MM.1S (cell line): ENCODE measurements at regions not wholly inside any gene's neighbourhood (a gene's known extent, or its start where the extent isn't known, plus 50 kb on each side); places are given as distances from the start of the nearest gene placed in this dataset.

Experiments
- DNase-seq: peaks from one replicate; pipeline ENCODE4 v3.0.0-alpha.2; 2015
- H2AFZ ChIP-seq: fragments of 300-600 bp; sonication (generic); 2 replicates; pipeline ENCODE4 v1.6.0; 2016; ENCODE audit warnings: antibody characterized with exemption, low read length
- H3F3A ChIP-seq: fragments of 300-600 bp; sonication (generic); 2 replicates; pipeline ENCODE4 v1.6.1; 2016; ENCODE audit warnings: mild to moderate bottlenecking, antibody characterized with exemption, low read length, moderate library complexity, mixed read lengths; ENCODE audit not compliant: insufficient read depth
- H3K27ac ChIP-seq: fragments of 300-600 bp; sonication (generic); 2 replicates; pipeline ENCODE4 v1.5.1; 2016; ENCODE audit warnings: mild to moderate bottlenecking, low read length
- H3K27me3 ChIP-seq: fragments of 300-600 bp; sonication (generic); replicated peaks from 2 replicates; pipeline ENCODE4 v1.6.0; 2016; ENCODE audit warnings: low read length; ENCODE audit not compliant: insufficient read depth
- H3K36me3 ChIP-seq: fragments of 300-600 bp; sonication (generic); replicated peaks from 2 replicates; pipeline ENCODE4 v1.6.1; 2016; ENCODE audit warnings: mild to moderate bottlenecking, low read length, mixed read lengths; ENCODE audit not compliant: insufficient read depth
- H3K4me1 ChIP-seq: fragments of 300-600 bp; sonication (generic); 2 replicates; pipeline ENCODE4 v1.6.1; 2016; ENCODE audit warnings: low read length, mixed read lengths
- H3K4me2 ChIP-seq: fragments of 300-600 bp; sonication (generic); 2 replicates; pipeline ENCODE4 v1.6.0; 2016; ENCODE audit warnings: low read depth, low read length
- H3K4me3 ChIP-seq: fragments of 300-600 bp; sonication (generic); 2 replicates; pipeline ENCODE4 v1.5.1; 2016; ENCODE audit warnings: low read length, mixed read lengths
- H3K79me2 ChIP-seq: fragments of 300-600 bp; sonication (generic); 2 replicates; pipeline ENCODE4 v1.6.1; 2016; ENCODE audit warnings: mixed run types, low read length, mixed read lengths
- H3K9ac ChIP-seq: fragments of 300-600 bp; sonication (generic); 2 replicates; pipeline ENCODE4 v1.6.1; 2016; ENCODE audit warnings: low read length, mixed read lengths
- H3K9me2 ChIP-seq: fragments of 300-600 bp; sonication (generic); replicated peaks from 2 replicates; pipeline ENCODE4 v1.6.1; 2016; ENCODE audit warnings: mild to moderate bottlenecking, low read length, mixed read lengths; ENCODE audit not compliant: insufficient read depth
- H3K9me3 ChIP-seq: fragments of 300-600 bp; sonication (generic); replicated peaks from 2 replicates; pipeline ENCODE4 v1.6.1; 2016; ENCODE audit warnings: mild to moderate bottlenecking, low read length, mixed read lengths; ENCODE audit not compliant: insufficient read depth
- H4K20me1 ChIP-seq: fragments of 300-600 bp; sonication (generic); 2 replicates; pipeline ENCODE4 v1.6.1; 2016; ENCODE audit warnings: mild to moderate bottlenecking, low read length, moderate library complexity, mixed read lengths; ENCODE audit not compliant: insufficient read depth
- CTCF ChIP-seq: fragments of 300-600 bp; sonication (generic); IDR thresholded peaks from 2 replicates; pipeline ENCODE4 v1.5.1; 2016; ENCODE audit warnings: antibody characterized with exemption, low read length, mixed read lengths
- EZH2 ChIP-seq: fragments of 300-600 bp; sonication (generic); optimal IDR thresholded peaks from 2 replicates; pipeline ENCODE3; 2017; ENCODE audit warnings: low read depth, mild to moderate bottlenecking, antibody characterized with exemption, low read length, mixed read lengths
- EZH2phosphoT487 ChIP-seq: fragments of 300-600 bp; sonication (generic); IDR thresholded peaks from 2 replicates; pipeline ENCODE4 v1.6.1; 2018; ENCODE audit warnings: antibody characterized with exemption, low read length

- no peak for DNase-seq
Measured at GRCh38 chr5:104967806-104968410, 1405.3 kb upstream of the NUDT12 start.

GRCh38 chr5:104965006-104965405, 1402.4 kb upstream of the NUDT12 start:
- no peaks in the 10 kb centered on the region for H3K79me2 ChIP-seq
- H2AFZ ChIP-seq = no peak overlapping the region
- H3K9me3 ChIP-seq = no peaks in the 10 kb centered on the region
- no peaks in the 10 kb centered on the region for H3K9me2 ChIP-seq
- no peak overlapping the region for H3K4me3 ChIP-seq
- H3K36me3 ChIP-seq = no peaks in the 10 kb centered on the region
- H3K27me3 ChIP-seq = no peaks in the 10 kb centered on the region
- no peak overlapping the region for H3K27ac ChIP-seq
- no peaks in the 10 kb centered on the region for H4K20me1 ChIP-seq
- TF ChIP-seq CTCF (no peak), EZH2phosphoT487 (no peak), EZH2 (no peak)
- DNase-seq = no peak
- H3K4me1 ChIP-seq = no peaks in the 10 kb centered on the region
- no peak overlapping the region for H3K9ac ChIP-seq
- no peaks in the 10 kb centered on the region for H3F3A ChIP-seq
- H3K4me2 ChIP-seq = no peak overlapping the region

More at GRCh38 chr5:104967806-104968410, 1405.3 kb upstream of the NUDT12 start:
- H3K4me2 ChIP-seq = no peak overlapping the region
- H3F3A ChIP-seq = no peaks in the 10 kb centered on the region
- no peak for TF ChIP-seq CTCF
- no peak for TF ChIP-seq EZH2
- no peak for TF ChIP-seq EZH2phosphoT487
- H3K79me2 ChIP-seq = no peaks in the 10 kb centered on the region
- H3K27me3 ChIP-seq = no peaks in the 10 kb centered on the region
- no peaks in the 10 kb centered on the region for H3K4me1 ChIP-seq
- H3K9ac ChIP-seq = no peak overlapping the region
- no peaks in the 10 kb centered on the region for H3K9me3 ChIP-seq
- H4K20me1 ChIP-seq = no peaks in the 10 kb centered on the region
- no peak overlapping the region for H2AFZ ChIP-seq
- no peaks in the 10 kb centered on the region for H3K36me3 ChIP-seq
- H3K9me2 ChIP-seq = no peaks in the 10 kb centered on the region
- H3K4me3 ChIP-seq = no peak overlapping the region
- H3K27ac ChIP-seq = no peak overlapping the region

GRCh38 chr5:104955479-104955878, 1392.9 kb upstream of the NUDT12 start:
- Histone ChIP-seq H3K27ac (no peak overlapping the region), H3K27me3 (no peaks in the 10 kb centered on the region), H3K9me3 (no peaks in the 10 kb centered on the region), H3K4me2 (no peak overlapping the region), H3K4me3 (no peak overlapping the region), H2AFZ (no peak overlapping the region), H4K20me1 (no peaks in the 10 kb centered on the region), H3K36me3 (no peaks in the 10 kb centered on the region), H3K79me2 (no peaks in the 10 kb centered on the region), H3K9me2 (no peaks in the 10 kb centered on the region), H3K4me1 (no peaks in the 10 kb centered on the region), H3F3A (no peaks in the 10 kb centered on the region), H3K9ac (no peak overlapping the region)
- no peak for DNase-seq
- TF ChIP-seq EZH2phosphoT487 = no peak
- no peak for TF ChIP-seq CTCF
- TF ChIP-seq EZH2 = no peak
